IMR-90 (cell line): ENCODE measurements at regions not wholly inside any gene's neighbourhood (a gene's known extent, or its start where the extent isn't known, plus 50 kb on each side); places are given as distances from the start of the nearest gene placed in this dataset.

Source experiments
- ATAC-seq: fragments of 200-7000 bp; cut with Tn5 transposase; 2 replicates; pipeline ENCODE4 v1.9.1; 2020; ENCODE audit warnings: low read depth, mild to moderate bottlenecking, moderate library complexity
- BruUV-seq: library from RNA; stranded (reverse); fragments of 400-500 nt; replicated peaks from 2 replicates; lab custom pipeline; 2021; lab: Mats Ljungman, UMichigan
- CTCF ChIA-PET: fragments of 300-600 bp; formaldehyde crosslinking; extraction: SDS; loops from one replicate; lab custom pipeline; 2021; ENCODE audit warnings: antibody characterized with exemption; lab: Yijun Ruan, JAX
- POLR2A ChIA-PET: fragments of 300-600 bp; sonication (Branson Sonifier 250); formaldehyde crosslinking; loops from one replicate; lab custom pipeline; 2022; ENCODE audit warnings: antibody characterized with exemption; ENCODE audit not compliant: unreplicated experiment; lab: Charles Lee
- DNase-seq: peaks from one replicate; pipeline ENCODE4 v3.0.0; 2013
- H2AFZ ChIP-seq: replicated peaks from 2 replicates; pipeline ENCODE3; 2013; ENCODE audit warnings: low read length, mild to moderate bottlenecking; ENCODE audit not compliant: poor library complexity
- H2AK5ac ChIP-seq: 2 replicates; pipeline ENCODE4 v1.6.1; 2013; ENCODE audit warnings: low read depth, low read length, inconsistent platforms
- H2AK9ac ChIP-seq: replicated peaks from 2 replicates; pipeline ENCODE3; 2013; ENCODE audit warnings: mild to moderate bottlenecking, low read depth, low read length, moderate library complexity; ENCODE audit not compliant: poor library complexity
- H2BK120ac ChIP-seq: 2 replicates; pipeline ENCODE4 v1.6.1; 2013; ENCODE audit warnings: low read depth, low read length, inconsistent platforms
- H2BK15ac ChIP-seq: 3 replicates; pipeline ENCODE4 v1.6.1; 2013; ENCODE audit warnings: low read depth, low read length, inconsistent platforms
- H2BK20ac ChIP-seq: 2 replicates; pipeline ENCODE4 v1.6.1; 2013; ENCODE audit warnings: low read depth, mild to moderate bottlenecking, inconsistent platforms, low read length, moderate library complexity
- H2BK5ac ChIP-seq: 2 replicates; pipeline ENCODE4 v1.6.1; 2013; ENCODE audit warnings: mild to moderate bottlenecking, low read depth, low read length, inconsistent platforms; ENCODE audit not compliant: poor library complexity, severe bottlenecking
- H3K14ac ChIP-seq: replicated peaks from 2 replicates; pipeline ENCODE4 v1.6.1; 2013; ENCODE audit warnings: low read depth, low read length, inconsistent platforms
- H3K18ac ChIP-seq: 2 replicates; pipeline ENCODE4 v1.6.1; 2013; ENCODE audit warnings: low read depth, low read length, control low read depth
- H3K23ac ChIP-seq: 2 replicates; pipeline ENCODE4 v1.6.1; 2013; ENCODE audit warnings: low read depth, low read length, inconsistent platforms
- H3K27ac ChIP-seq: 2 replicates; pipeline ENCODE4 v1.5.1; 2013; ENCODE audit warnings: mild to moderate bottlenecking, control low read depth, low read length; ENCODE audit not compliant: insufficient read depth
- H3K27me3 ChIP-seq: 2 replicates; pipeline ENCODE4 v1.6.1; 2013; ENCODE audit warnings: low read length; ENCODE audit not compliant: control insufficient read depth, insufficient read depth
- H3K36me3 ChIP-seq: 2 replicates; pipeline ENCODE4 v1.6.1; 2013; ENCODE audit warnings: low read length, mixed read lengths; ENCODE audit not compliant: control insufficient read depth, insufficient read depth
- H3K4ac ChIP-seq: 2 replicates; pipeline ENCODE4 v1.6.1; 2013; ENCODE audit warnings: low read depth, low read length, inconsistent platforms
- H3K4me1 ChIP-seq: 2 replicates; pipeline ENCODE4 v1.6.1; 2013; ENCODE audit warnings: low read length, mixed read lengths; ENCODE audit not compliant: control insufficient read depth, insufficient read depth
- H3K4me2 ChIP-seq: 2 replicates; pipeline ENCODE4 v1.6.1; 2013; ENCODE audit warnings: low read depth, mild to moderate bottlenecking, control low read depth, low read length, moderate library complexity
- H3K4me3 ChIP-seq: 2 replicates; pipeline ENCODE4 v1.5.1; 2013; ENCODE audit warnings: low read depth, mild to moderate bottlenecking, control low read depth, low read length, moderate library complexity; ENCODE audit not compliant: insufficient read depth
- H3K56ac ChIP-seq: 2 replicates; pipeline ENCODE4 v1.6.1; 2013; ENCODE audit warnings: low read length, inconsistent platforms; ENCODE audit not compliant: insufficient read depth; ENCODE audit errors: extremely low read depth
- H3K79me1 ChIP-seq, 2 experiments: 2 replicates each; pipeline ENCODE4 v1.6.1; 2013; ENCODE audit warnings: low read length in 2 of 2, inconsistent platforms in 1 of 2, low read depth in 1 of 2
- H3K9ac ChIP-seq: 2 replicates; pipeline ENCODE4 v1.6.1; 2013; ENCODE audit warnings: low read depth, low read length, control low read depth
- H3K9me1 ChIP-seq: 2 replicates; pipeline ENCODE4 v1.6.1; 2013; ENCODE audit warnings: low read length, inconsistent platforms; ENCODE audit not compliant: insufficient read depth
- H3K9me3 ChIP-seq: 2 replicates; pipeline ENCODE4 v1.6.1; 2013; ENCODE audit warnings: low read length; ENCODE audit not compliant: control insufficient read depth, insufficient read depth
- H4K20me1 ChIP-seq: 2 replicates; pipeline ENCODE4 v1.6.1; 2013; ENCODE audit warnings: low read length, inconsistent platforms; ENCODE audit not compliant: insufficient read depth
- H4K5ac ChIP-seq: 2 replicates; pipeline ENCODE4 v1.6.1; 2013; ENCODE audit warnings: mild to moderate bottlenecking, low read depth, low read length, control low read depth
- H4K8ac ChIP-seq, 2 experiments: 2 replicates each; pipeline ENCODE4 v1.6.1; 2013; ENCODE audit warnings: low read depth in 2 of 2, low read length in 2 of 2, control low read depth in 1 of 2, inconsistent platforms in 1 of 2
- H4K91ac ChIP-seq: 2 replicates; pipeline ENCODE4 v1.6.1; 2013; ENCODE audit warnings: low read depth, low read length, inconsistent platforms; ENCODE audit not compliant: insufficient read depth
- CEBPB ChIP-seq: IDR thresholded peaks from 2 replicates; pipeline ENCODE4 v1.6.1; 2012; ENCODE audit warnings: low read depth, low read length, improper control_type of control experiment
- ELK1 ChIP-seq: fragments of 150-350 bp; IDR thresholded peaks from 2 replicates; pipeline ENCODE4 v1.6.1; 2016; ENCODE audit warnings: low read depth, mild to moderate bottlenecking, low read length, moderate library complexity, borderline replicate concordance
- MAZ ChIP-seq: IDR thresholded peaks from 2 replicates; pipeline ENCODE4 v1.6.1; 2012; ENCODE audit warnings: low read depth, mild to moderate bottlenecking, low read length, improper control_type of control experiment, moderate library complexity, borderline replicate concordance
- MXI1 ChIP-seq: IDR thresholded peaks from 2 replicates; pipeline ENCODE4 v1.6.1; 2012; ENCODE audit warnings: low read depth, mild to moderate bottlenecking, low read length, moderate library complexity, borderline replicate concordance
- NFE2L2 ChIP-seq: fragments of 150-350 bp; IDR thresholded peaks from 2 replicates; pipeline ENCODE4 v1.6.1; 2016; ENCODE audit warnings: low read depth, mild to moderate bottlenecking, low read length
- RAD21 ChIP-seq: IDR thresholded peaks from 2 replicates; pipeline ENCODE4 v1.6.1; 2012; ENCODE audit warnings: low read length, improper control_type of control experiment
- RFX5 ChIP-seq: IDR thresholded peaks from 2 replicates; pipeline ENCODE4 v1.8.0; 2012; ENCODE audit warnings: low read depth, mild to moderate bottlenecking, low read length, moderate library complexity
- SMC3 ChIP-seq: fragments of 150-350 bp; IDR thresholded peaks from 2 replicates; pipeline ENCODE4 v1.6.1; 2016; ENCODE audit warnings: low read depth, mild to moderate bottlenecking, antibody characterized with exemption, low read length, moderate library complexity
- USF2 ChIP-seq: fragments of 150-350 bp; IDR thresholded peaks from 2 replicates; pipeline ENCODE4 v1.6.1; 2017; ENCODE audit warnings: mild to moderate bottlenecking, antibody characterized with exemption, low read length, low read depth
- dilution Hi-C: fragments of 300-500 bp; cut with HindIII; formaldehyde crosslinking; loops from one replicate; pipeline ENCODE4 v1.14.3; 2018; ENCODE audit warnings: low sequenced_read_pairs; ENCODE audit not compliant: unreplicated experiment
- in situ Hi-C: fragments of 300-500 bp; cut with MboI; formaldehyde crosslinking; loops from 3 replicates; pipeline ENCODE4 v1.14.3; 2019; ENCODE audit warnings: low sequenced_read_pairs, inconsistent platforms, mixed read lengths
- intact Hi-C: fragments of 100-400 bp; cut with micrococcal nuclease; formaldehyde crosslinking; loops from 2 replicates; pipeline ENCODE4 v1.10.0; 2022

GRCh38 chr18:60024857-60025256, 125.1 kb downstream of the PMAIP1 start:
- CTCF ChIA-PET, result interaction anchor here (0.7 kb wide), 1 partner anchor 84 kb away, joined by 3 read pairs; no protein-coding TSS in a partner anchor
- dilution Hi-C loops (no loop called here), intact Hi-C loops (loop anchor here (5.0 kb wide), 1 partner anchor 48 kb away; no protein-coding TSS in a partner anchor), in situ Hi-C loops (no loop called here)
- no peak for TF ChIP-seq MAZ
- no peak for TF ChIP-seq RAD21
- no peak for TF ChIP-seq MXI1
- TF ChIP-seq ELK1, result no peak
- no peak for TF ChIP-seq SMC3
- TF ChIP-seq USF2, result no peak
- TF ChIP-seq CEBPB, result no peak
- TF ChIP-seq RFX5, result no peak
- TF ChIP-seq NFE2L2, result no peak
- peaks cover 8% of the 10 kb centered on the region for H3K4me1 ChIP-seq
- peak overlapping the region in 1 of 2 experiments; percentile 67; a peak in 1 of 4 replicates for H4K8ac ChIP-seq
- no peak overlapping the region for H2AK9ac ChIP-seq
- no peak overlapping the region for H3K4me2 ChIP-seq
- H4K20me1 ChIP-seq, result no peaks in the 10 kb centered on the region
- H3K18ac ChIP-seq, result no peak overlapping the region
- H2BK5ac ChIP-seq, result no peak overlapping the region
- H2BK120ac ChIP-seq, result peak overlapping the region; percentile 80; the same call in 1 of the 2 replicates
- H3K4ac ChIP-seq, result peak overlapping the region; percentile 13; the same call in 1 of the 2 replicates
- H3K23ac ChIP-seq, result no peak overlapping the region; the same call in 1 of the 2 replicates
- H3K27ac ChIP-seq, result no peak overlapping the region
- H2AK5ac ChIP-seq, result no peak overlapping the region
- no TSS peak for BruUV-seq
- no peak overlapping the region for H2AFZ ChIP-seq
- no peak overlapping the region for H4K5ac ChIP-seq
- peak overlapping the region; percentile 76 for H3K14ac ChIP-seq
- ATAC-seq (no peak), DNase-seq (no peak)
- H2BK20ac ChIP-seq, result peak overlapping the region; percentile 72
- H3K4me3 ChIP-seq, result no peak overlapping the region
- no peaks in the 10 kb centered on the region for H3K9me3 ChIP-seq
- H3K79me1 ChIP-seq, result no peaks in the 10 kb centered on the region
- H3K56ac ChIP-seq, result no peak overlapping the region
- no peak overlapping the region; the same call in 1 of the 3 replicates for H2BK15ac ChIP-seq
- H3K36me3 ChIP-seq, result no peaks in the 10 kb centered on the region
- no peak overlapping the region for H3K9ac ChIP-seq
- no peak overlapping the region for H4K91ac ChIP-seq
- peaks cover 2% of the 10 kb centered on the region for H3K9me1 ChIP-seq
- POLR2A ChIA-PET, result no interaction called here
- no peaks in the 10 kb centered on the region for H3K27me3 ChIP-seq
